K562 (cell line): ENCODE measurements at regions not wholly inside any gene's neighbourhood (a gene's known extent, or its start where the extent isn't known, plus 50 kb on each side); places are given as distances from the start of the nearest gene placed in this dataset.

Experiments used
- ATAC-seq: fragments of 200-7000 bp; cut with Tn5 transposase; 3 replicates; pipeline ENCODE4 v1.9.1; 2020; ENCODE audit warnings: moderate library complexity
- BruUV-seq: library from RNA; stranded (reverse); fragments of 400-500 nt; replicated peaks from 2 replicates; lab custom pipeline; 2021; lab: Mats Ljungman, UMichigan
- CTCF ChIA-PET: fragments of 300-600 bp; formaldehyde crosslinking; extraction: SDS; loops from one replicate; lab custom pipeline; 2021; ENCODE audit warnings: low intra/inter-chr PET ratio; lab: Yijun Ruan, JAX
- POLR2A ChIA-PET: fragments of 300-600, 350-650 bp; sonication (Branson Sonifier 250); formaldehyde crosslinking; extraction: SDS; loops from one replicate; lab custom pipeline; 2021; ENCODE audit warnings: antibody characterized with exemption, inconsistent platforms; lab: Yijun Ruan, JAX
- DNase-seq, 4 experiments: peaks; one replicate each; pipeline versions ENCODE4 v3.0.0 to v3.0.0-alpha.2; 2011 to 2018; ENCODE audit warnings: low spot score in 3 of 4, mixed read lengths in 3 of 4; ENCODE audit errors: extremely low read depth in 1 of 4
- FAIRE-seq: peaks from 2 replicates; lab custom pipeline; 2011; peaks lifted over from hg19 to GRCh38; lab: Jason Lieb, UNC
- H2AFZ ChIP-seq: 2 replicates; pipeline ENCODE4 v1.6.0; 2011; ENCODE audit warnings: low read depth, low read length, control low read depth, inconsistent platforms
- H3K27ac ChIP-seq: fragments of 200-600 bp; 3 replicates; pipeline ENCODE4 v1.8.0; 2011; ENCODE audit warnings: low read depth, mild to moderate bottlenecking, control low read depth, inconsistent platforms, low read length, moderate library complexity, mixed read lengths; ENCODE audit errors: extremely low read depth
- H3K27me3 ChIP-seq, 2 experiments: fragments of 300-600 bp in 1 of 2; 2 replicates in 1 of 2; 3 replicates in 1 of 2; pipeline versions ENCODE4 v1.6.0 to v1.8.0; 2011; ENCODE audit warnings: inconsistent platforms in 2 of 2, low read length in 2 of 2, mild to moderate bottlenecking in 1 of 2, mixed read lengths in 1 of 2, moderate library complexity in 1 of 2; ENCODE audit not compliant: control insufficient read depth in 2 of 2, insufficient read depth in 2 of 2
- H3K36me3 ChIP-seq: fragments of 300-600 bp; 3 replicates; pipeline ENCODE4 v1.8.0; 2011; ENCODE audit warnings: mild to moderate bottlenecking, low read length, inconsistent platforms; ENCODE audit not compliant: control insufficient read depth, insufficient read depth
- H3K4me1 ChIP-seq, 2 experiments: fragments of 200-600 bp in 1 of 2; replicated peaks in 1 of 2; 2 replicates in 1 of 2; 3 replicates in 1 of 2; pipeline versions ENCODE4 v1.5.1 to v1.8.0; 2011; ENCODE audit warnings: inconsistent platforms in 2 of 2, low read length in 2 of 2, mild to moderate bottlenecking in 1 of 2, mixed read lengths in 1 of 2, moderate library complexity in 1 of 2; ENCODE audit not compliant: control insufficient read depth in 2 of 2, insufficient read depth in 2 of 2
- H3K4me2 ChIP-seq: 2 replicates; pipeline ENCODE4 v1.6.1; 2011; ENCODE audit warnings: low read length, control low read depth, inconsistent platforms, mixed read lengths; ENCODE audit not compliant: insufficient read depth
- H3K4me3 ChIP-seq: fragments of 200-600 bp; sonication (generic), shearing (Covaris generic); 2 replicates; pipeline ENCODE4 v1.5.1; 2016; ENCODE audit warnings: control low read depth, inconsistent platforms
- H3K79me2 ChIP-seq: fragments of 200-600 bp; 3 replicates; pipeline ENCODE4 v1.8.0; 2011; ENCODE audit warnings: low read length, inconsistent platforms; ENCODE audit not compliant: control insufficient read depth, insufficient read depth
- H3K9ac ChIP-seq, 2 experiments: 2 replicates each; pipeline versions ENCODE4 v1.6.0 to v1.6.1; 2011; ENCODE audit warnings: low read depth in 2 of 2, low read length in 2 of 2, control low read depth in 1 of 2, inconsistent platforms in 1 of 2, mild to moderate bottlenecking in 1 of 2, mixed read lengths in 1 of 2; ENCODE audit not compliant: insufficient read depth in 1 of 2
- H3K9me1 ChIP-seq: one replicate; pipeline ENCODE4 v1.6.0; 2011; ENCODE audit warnings: inconsistent platforms, mild to moderate bottlenecking, low read length, moderate library complexity; ENCODE audit not compliant: control insufficient read depth, insufficient read depth
- H3K9me3 ChIP-seq: replicated peaks from 2 replicates; pipeline ENCODE4 v1.5.1; 2011; ENCODE audit warnings: low read depth, low read length, inconsistent platforms; ENCODE audit not compliant: control insufficient read depth, insufficient read depth
- H4K20me1 ChIP-seq: replicated peaks from 2 replicates; pipeline ENCODE4 v1.6.1; 2011; ENCODE audit warnings: low read length, inconsistent platforms, mixed read lengths; ENCODE audit not compliant: control insufficient read depth, insufficient read depth
- ARID1B ChIP-seq: fragments of 450-650 bp; IDR thresholded peaks from 2 replicates; pipeline ENCODE4 v1.6.1; 2016; ENCODE audit warnings: antibody characterized with exemption, mild to moderate bottlenecking, inconsistent platforms
- CEBPG ChIP-seq, 3 experiments: fragments of 200-800 bp in 1 of 3; sonication (Bioruptor generic) in 1 of 3; sonication (generic) in 1 of 3; formaldehyde crosslinking in 1 of 3; IDR thresholded peaks in 2 of 3; conservative IDR thresholded peaks in 1 of 3; 2 replicates each; pipeline versions ENCODE4 v1.6.1 to v1.8.0; 2016 to 2022; ENCODE audit warnings: missing compliant biosample characterization in 2 of 3, missing genetic modification characterization in 2 of 3, mild to moderate bottlenecking in 1 of 3, missing genetic modification reagents in 1 of 3
- COPS2 ChIP-seq: fragments of 450-650 bp; conservative IDR thresholded peaks from 2 replicates; pipeline ENCODE4 v1.6.1; 2016; ENCODE audit warnings: mild to moderate bottlenecking, moderate library complexity
- ESRRA ChIP-seq: fragments of 450-650 bp; IDR thresholded peaks from 2 replicates; pipeline ENCODE4 v1.6.1; 2014; ENCODE audit warnings: low read depth, mild to moderate bottlenecking, moderate library complexity, borderline replicate concordance
- KDM2B ChIP-seq: fragments of 250-450 bp; sonication (Bioruptor Pico); IDR thresholded peaks from 2 replicates; pipeline ENCODE4 v1.8.0; 2021; ENCODE audit warnings: mild to moderate bottlenecking, moderate library complexity
- SETDB1 ChIP-seq: IDR thresholded peaks from one replicate; pipeline ENCODE4 v1.6.1; 2012; ENCODE audit warnings: low read length, control low read depth, inconsistent platforms
- SNIP1 ChIP-seq: fragments of 450-650 bp; IDR thresholded peaks from 2 replicates; pipeline ENCODE4 v1.7.1; 2017; ENCODE audit warnings: low read depth, mild to moderate bottlenecking
- TAL1 ChIP-seq: fragments of 450-650 bp; IDR thresholded peaks from 2 replicates; pipeline ENCODE4 v1.6.1; 2016; ENCODE audit warnings: mild to moderate bottlenecking
- XRCC4 ChIP-seq: IDR thresholded peaks from one replicate; pipeline ENCODE4 v1.6.1; 2011; ENCODE audit not compliant: insufficient read depth, insufficient read length; ENCODE audit errors: extremely low read depth
- ZNF134 ChIP-seq: fragments of 250-450 bp; sonication (Bioruptor Pico); conservative IDR thresholded peaks from 2 replicates; pipeline ENCODE4 v1.4.0; 2020
- ZNF175 ChIP-seq: fragments of 200-800 bp; sonication (Bioruptor generic); IDR thresholded peaks from 2 replicates; pipeline ENCODE4 v1.6.1; 2016; ENCODE audit warnings: low read depth, mild to moderate bottlenecking, missing genetic modification characterization, missing compliant biosample characterization
- ZNF586 ChIP-seq: fragments of 450-650 bp; formaldehyde crosslinking; conservative IDR thresholded peaks from 2 replicates; pipeline ENCODE4 v1.4.0; 2020; ENCODE audit warnings: mild to moderate bottlenecking, moderate library complexity
- ZNF668 ChIP-seq: fragments of 250-450 bp; sonication (Bioruptor Pico); IDR thresholded peaks from 2 replicates; pipeline ENCODE4 v1.8.0; 2022; ENCODE audit warnings: mild to moderate bottlenecking, inconsistent platforms
- WGBS: fragments of 100-300 bp; shearing (Covaris generic); methylation state at CpG from one replicate; pipeline ENCODE4 v1.1.6; 2016; ENCODE audit warnings: low coverage, mixed read lengths; ENCODE audit not compliant: insufficient coverage; ENCODE audit errors: missing lambda C conversion rate; 5-methylcytosine and 5-hydroxymethylcytosine counted together
- in situ Hi-C: fragments of 300-500 bp; cut with MboI; formaldehyde crosslinking; loops from 4 replicates; pipeline ENCODE4 v1.15.0; 2018; ENCODE audit warnings: inconsistent platforms, mixed read lengths
- intact Hi-C: fragments of 100-400 bp; cut with micrococcal nuclease; formaldehyde crosslinking; loops from 2 replicates; pipeline ENCODE4 v1.14.2; 2022
- TF ChIP-seq, protein P1 (sequence below): fragments of 450-650 bp; IDR thresholded peaks from 2 replicates; pipeline ENCODE4 v1.6.1; 2016; ENCODE audit warnings: missing biosample characterization, missing genetic modification characterization

- ChIA-PET CTCF (no interaction called here), POLR2A (no interaction called here)
- in situ Hi-C loops: no loop called here
- TF ChIP-seq ZNF134 (CRISPR knock-in tag) (no peak), ARID1B (no peak), ESRRA (no peak), ZNF175 (CRISPR knock-in tag) (no peak)
- no peak for ATAC-seq
- no peak for FAIRE-seq
- no peak for DNase-seq
- no peak overlapping the region for H3K9ac ChIP-seq
- no peaks in the 10 kb centered on the region for H3K27me3 ChIP-seq
- H3K9me3 ChIP-seq: no peaks in the 10 kb centered on the region
- H2AFZ ChIP-seq: no peak overlapping the region
- no peak overlapping the region for H3K27ac ChIP-seq
- H3K4me3 ChIP-seq: no peak overlapping the region
- intact Hi-C loops: no loop called here
- BruUV-seq: no TSS peak
- no peak overlapping the region for H3K4me2 ChIP-seq
- H3K4me1 ChIP-seq: no peaks in the 10 kb centered on the region
- 0% methylated on average over 2 of the region's 2 CpGs for WGBS
- no peaks in the 10 kb centered on the region for H3K36me3 ChIP-seq
- H3K79me2 ChIP-seq: no peaks in the 10 kb centered on the region
- no peaks in the 10 kb centered on the region for H4K20me1 ChIP-seq
- H3K9me1 ChIP-seq: no peaks in the 10 kb centered on the region
Observed at GRCh38 chr3:174413062-174413912, 445.8 kb upstream of the NAALADL2 start.

GRCh38 chr3:174414902-174415301 is 444.2 kb upstream of the NAALADL2 start:
- H2AFZ ChIP-seq: no peak overlapping the region
- intact Hi-C loops (no loop called here), in situ Hi-C loops (no loop called here)
- no peaks in the 10 kb centered on the region for H4K20me1 ChIP-seq
- H3K9ac ChIP-seq: no peak overlapping the region
- H3K4me1 ChIP-seq: no peaks in the 10 kb centered on the region
- H3K9me1 ChIP-seq: no peaks in the 10 kb centered on the region
- H3K36me3 ChIP-seq: no peaks in the 10 kb centered on the region
- FAIRE-seq (no peak), DNase-seq (no peak), ATAC-seq (no peak)
- H3K79me2 ChIP-seq: no peaks in the 10 kb centered on the region
- H3K27ac ChIP-seq: no peak overlapping the region
- no peak overlapping the region for H3K4me2 ChIP-seq
- ChIA-PET POLR2A (no interaction called here), CTCF (no interaction called here)
- no peaks in the 10 kb centered on the region for H3K9me3 ChIP-seq
- no peak overlapping the region for H3K4me3 ChIP-seq
- H3K27me3 ChIP-seq: no peaks in the 10 kb centered on the region
- WGBS: 0% methylated on average over 1 of the region's 1 CpG
- BruUV-seq: no TSS peak
- TF ChIP-seq ZNF586 (CRISPR knock-in tag) (no peak), SETDB1 (no peak), ZNF668 (CRISPR knock-in tag) (no peak), CEBPG (CRISPR knock-in tag; IDR thresholded peaks at IDR 0.05) (no peak), CEBPG (tag; conservative IDR thresholded peaks at IDR 0.05 in 1 of 2, IDR thresholded peaks at IDR 0.05 in 1 of 2) (no peak), SNIP1 (no peak), KDM2B (CRISPR knock-in tag) (no peak), TAL1 (no peak), COPS2 (no peak), XRCC4 (no peak)
- TF ChIP-seq, protein P1, sequence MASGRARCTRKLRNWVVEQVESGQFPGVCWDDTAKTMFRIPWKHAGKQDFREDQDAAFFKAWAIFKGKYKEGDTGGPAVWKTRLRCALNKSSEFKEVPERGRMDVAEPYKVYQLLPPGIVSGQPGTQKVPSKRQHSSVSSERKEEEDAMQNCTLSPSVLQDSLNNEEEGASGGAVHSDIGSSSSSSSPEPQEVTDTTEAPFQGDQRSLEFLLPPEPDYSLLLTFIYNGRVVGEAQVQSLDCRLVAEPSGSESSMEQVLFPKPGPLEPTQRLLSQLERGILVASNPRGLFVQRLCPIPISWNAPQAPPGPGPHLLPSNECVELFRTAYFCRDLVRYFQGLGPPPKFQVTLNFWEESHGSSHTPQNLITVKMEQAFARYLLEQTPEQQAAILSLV (tag): no peak
